OCI-LY3 (cell line): ENCODE measurements at regions not wholly inside any gene's neighbourhood (a gene's known extent, or its start where the extent isn't known, plus 50 kb on each side); places are given as distances from the start of the nearest gene placed in this dataset.

ENCODE experiments used
- H2AFZ ChIP-seq: fragments of 200-600, 300-600 bp; shearing (Covaris generic); 2 replicates; pipeline ENCODE4 v1.6.0; 2014; ENCODE audit warnings: antibody characterized with exemption, low read depth, low read length
- H3K27ac ChIP-seq: fragments of 200-600, 300-600 bp; sonication (generic); 2 replicates; pipeline ENCODE4 v1.5.1; 2014; ENCODE audit warnings: mild to moderate bottlenecking, low read length, moderate library complexity, mixed read lengths
- H3K27me3 ChIP-seq: fragments of 200-600, 300-600 bp; sonication (generic); 2 replicates; pipeline ENCODE4 v1.6.1; 2014; ENCODE audit warnings: low read depth, low read length, mixed read lengths
- H3K36me3 ChIP-seq: fragments of 200-600, 300-600 bp; sonication (generic); replicated peaks from 2 replicates; pipeline ENCODE3; 2014; ENCODE audit warnings: low read depth, low read length, mixed read lengths
- H3K4me1 ChIP-seq: fragments of 300-600, 200-600 bp; sonication (generic); 2 replicates; pipeline ENCODE4 v1.6.1; 2014; ENCODE audit warnings: low read length, mixed read lengths
- H3K4me2 ChIP-seq: fragments of 200-600, 300-600 bp; sonication (generic); 2 replicates; pipeline ENCODE4 v1.6.1; 2014; ENCODE audit warnings: low read length, mixed read lengths
- H3K4me3 ChIP-seq: fragments of 300-600, 200-600 bp; sonication (generic); 2 replicates; pipeline ENCODE4 v1.5.1; 2014; ENCODE audit warnings: antibody characterized with exemption, mild to moderate bottlenecking, low read length, moderate library complexity
- H3K79me2 ChIP-seq: fragments of 300-600, 200-600 bp; shearing (Covaris generic); 2 replicates; pipeline ENCODE4 v1.6.1; 2014; ENCODE audit warnings: mild to moderate bottlenecking, low read length, mixed read lengths
- H3K9ac ChIP-seq: fragments of 300-600, 200-600 bp; shearing (Covaris generic); 2 replicates; pipeline ENCODE4 v1.6.0; 2014; ENCODE audit warnings: mild to moderate bottlenecking, low read length, moderate library complexity
- H3K9me3 ChIP-seq: fragments of 200-600, 300-600 bp; shearing (Covaris generic); 2 replicates; pipeline ENCODE4 v1.6.1; 2014; ENCODE audit warnings: low read length, mixed read lengths; ENCODE audit not compliant: insufficient read depth
- H4K20me1 ChIP-seq: fragments of 200-600, 300-600 bp; sonication (generic); 2 replicates; pipeline ENCODE4 v1.6.1; 2016; ENCODE audit warnings: low read length, mixed read lengths; ENCODE audit not compliant: insufficient read depth
- CTCF ChIP-seq: fragments of 200-600, 300-600 bp; sonication (generic); IDR thresholded peaks from 2 replicates; pipeline ENCODE4 v1.5.1; 2014; ENCODE audit warnings: antibody characterized with exemption, low read length, low read depth
- EZH2phosphoT487 ChIP-seq: fragments of 200-600 bp; shearing (Covaris generic); IDR thresholded peaks from 2 replicates; pipeline ENCODE4 v1.6.1; 2018; ENCODE audit warnings: antibody characterized with exemption, mixed run types, low read depth

DNA sequence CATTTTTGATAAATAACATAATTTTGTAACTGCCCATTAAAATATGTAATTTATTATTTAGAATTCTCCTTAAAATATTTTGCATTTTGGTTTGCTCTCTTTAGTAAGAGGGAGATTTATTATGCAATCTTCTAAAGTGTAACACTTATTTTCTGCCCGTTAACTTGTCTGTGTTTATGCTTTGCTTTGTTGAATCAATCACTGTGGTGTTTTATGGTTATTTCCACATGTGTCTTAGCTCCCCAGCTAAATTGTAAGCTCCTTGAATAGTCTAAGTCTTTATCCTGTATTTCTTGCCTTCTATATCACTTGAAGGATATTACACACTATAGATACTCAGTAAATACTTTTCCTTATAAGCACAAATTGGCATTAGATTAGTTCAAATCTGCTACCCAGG is 166.6 kb upstream of the SPRED2 start:
- H3K4me2 ChIP-seq = no peak overlapping the region
- H3K4me3 ChIP-seq = no peak overlapping the region
- TF ChIP-seq CTCF = no peak
- no peak for TF ChIP-seq EZH2phosphoT487
- H3K79me2 ChIP-seq = no peaks in the 10 kb centered on the region
- no peak overlapping the region for H3K27ac ChIP-seq
- H3K9ac ChIP-seq = no peak overlapping the region
- H4K20me1 ChIP-seq = no peaks in the 10 kb centered on the region
- no peak overlapping the region for H2AFZ ChIP-seq
- H3K9me3 ChIP-seq = no peaks in the 10 kb centered on the region
- H3K36me3 ChIP-seq = no peaks in the 10 kb centered on the region
- no peaks in the 10 kb centered on the region for H3K27me3 ChIP-seq
- H3K4me1 ChIP-seq = peaks cover 16% of the 10 kb centered on the region

GRCh38 chr2:65598264-65598663 is 165.9 kb upstream of the SPRED2 start:
- H3K4me2 ChIP-seq = no peak overlapping the region
- H3K9me3 ChIP-seq = no peaks in the 10 kb centered on the region
- H4K20me1 ChIP-seq = no peaks in the 10 kb centered on the region
- no peaks in the 10 kb centered on the region for H3K36me3 ChIP-seq
- TF ChIP-seq EZH2phosphoT487 (no peak), CTCF (no peak)
- no peak overlapping the region for H2AFZ ChIP-seq
- no peak overlapping the region for H3K27ac ChIP-seq
- H3K9ac ChIP-seq = no peak overlapping the region
- no peaks in the 10 kb centered on the region for H3K27me3 ChIP-seq
- H3K79me2 ChIP-seq = no peaks in the 10 kb centered on the region
- no peak overlapping the region for H3K4me3 ChIP-seq
- H3K4me1 ChIP-seq = peaks cover 16% of the 10 kb centered on the region

- no peaks in the 10 kb centered on the region for H3K4me1 ChIP-seq
- no peak overlapping the region for H2AFZ ChIP-seq
- no peaks in the 10 kb centered on the region for H3K36me3 ChIP-seq
- TF ChIP-seq EZH2phosphoT487 (no peak), CTCF (no peak)
- no peaks in the 10 kb centered on the region for H4K20me1 ChIP-seq
- no peaks in the 10 kb centered on the region for H3K79me2 ChIP-seq
- H3K4me3 ChIP-seq = no peak overlapping the region
- no peak overlapping the region for H3K27ac ChIP-seq
- no peak overlapping the region for H3K9ac ChIP-seq
- no peak overlapping the region for H3K4me2 ChIP-seq
- H3K9me3 ChIP-seq = no peaks in the 10 kb centered on the region
- H3K27me3 ChIP-seq = no peaks in the 10 kb centered on the region
Observed at GRCh38 chr2:65595630-65596029, 163.2 kb upstream of the SPRED2 start.

- Histone ChIP-seq H3K4me3 (no peak overlapping the region), H3K4me1 (no peaks in the 10 kb centered on the region), H4K20me1 (no peaks in the 10 kb centered on the region), H3K27me3 (no peaks in the 10 kb centered on the region), H3K27ac (no peak overlapping the region), H3K79me2 (no peaks in the 10 kb centered on the region), H2AFZ (no peak overlapping the region), H3K9ac (no peak overlapping the region), H3K9me3 (no peaks in the 10 kb centered on the region), H3K4me2 (no peak overlapping the region), H3K36me3 (no peaks in the 10 kb centered on the region)
- no peak for TF ChIP-seq CTCF
- no peak for TF ChIP-seq EZH2phosphoT487
Observed at GRCh38 chr2:65594150-65594549, 161.8 kb upstream of the SPRED2 start.
